Upper lobe of left lung (tissue), 4 donors: ENCODE measurements at regions not wholly inside any gene's neighbourhood (a gene's known extent, or its start where the extent isn't known, plus 50 kb on each side); places are given as distances from the start of the nearest gene placed in this dataset.

ENCODE experiments used
- CTCF ChIP-seq, 6 experiments: fragments of 450-650 bp in 4 of 6; fragments of 200-600 bp in 2 of 6; sonication (generic) in 2 of 6; IDR thresholded peaks; one replicate each; pipeline ENCODE4 v1.5.1; 2016 to 2019; ENCODE audit warnings: antibody characterized with exemption in 6 of 6
- POLR2AphosphoS5 ChIP-seq, 2 donors: sonication (generic); formaldehyde crosslinking; IDR thresholded peaks; one replicate each; pipeline ENCODE4 v1.5.1; 2017; ENCODE audit warnings: antibody characterized with exemption in 2 of 2

GRCh38 chr2:12006850-12007249 is 260.4 kb downstream of the LPIN1 start:
- TF ChIP-seq CTCF (IDR thresholded peaks at IDR 0.05) (no peak), POLR2AphosphoS5 (IDR thresholded peaks at IDR 0.05) (no peak)
